ENCODE measurements at regions not wholly inside any gene's neighbourhood (a gene's known extent, or its start where the extent isn't known, plus 50 kb on each side); places are given as distances from the start of the nearest gene placed in this dataset.

DNA sequence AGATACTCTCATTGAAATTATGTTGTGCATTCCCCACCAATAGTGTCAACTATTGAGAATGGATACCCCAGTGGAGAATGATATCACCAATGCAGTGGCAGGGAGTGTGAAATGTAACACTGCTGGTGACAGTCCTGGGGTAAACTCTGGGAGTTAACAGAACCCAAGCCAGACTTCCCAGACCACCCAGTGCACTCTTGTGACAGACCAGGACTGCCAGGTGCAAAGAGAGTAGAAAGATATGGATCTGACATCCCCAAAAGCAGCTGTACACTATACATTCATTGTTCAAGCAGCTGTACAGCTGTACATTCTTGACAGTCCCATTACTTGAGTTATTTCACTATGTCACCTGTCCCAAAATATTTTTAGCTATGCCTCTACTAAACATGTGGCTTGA lies 886.6 kb downstream of the DIAPH3 start:
- Histone ChIP-seq H3K9me3 (ENCODE audit: control insufficient read depth in 4 of 4, low read length in 3 of 4) (no peaks in the 10 kb centered on the region), H3K27me3 (ENCODE audit: control insufficient read depth in 4 of 4, insufficient read depth in 4 of 4, low read length in 3 of 4) (peaks cover 0 to 2% (median 0%) of the 10 kb centered on the region in 4 donors), H3K27ac (ENCODE audit: low read depth in 1 of 2, low read length in 2 of 2) (no peak overlapping the region), H3K36me3 (ENCODE audit: control insufficient read depth in 4 of 4, insufficient read depth in 3 of 4, low read depth in 1 of 4, low read length in 3 of 4) (no peaks in the 10 kb centered on the region), H3K9ac (ENCODE audit: low read depth in 1 of 2, low read length in 2 of 2) (no peak overlapping the region), H3K4me1 (ENCODE audit: control insufficient read depth in 4 of 4, insufficient read depth in 4 of 4, low read length in 3 of 4) (no peaks in the 10 kb centered on the region), H3K4me3 (ENCODE audit: low read depth in 1 of 3, low read length in 3 of 3) (no peak overlapping the region)
- TF ChIP-seq HNF4G (IDR thresholded peaks at IDR 0.05) (no peak), FOXA1 (IDR thresholded peaks at IDR 0.05) (no peak), FOXA2 (IDR thresholded peaks at IDR 0.05) (no peak), EGR1 (IDR thresholded peaks at IDR 0.05; ENCODE audit: low read depth in 2 of 2) (no peak), HNF4A (conservative IDR thresholded peaks at IDR 0.05) (no peak), TAF1 (conservative IDR thresholded peaks at IDR 0.05) (no peak), NR2F2 (IDR thresholded peaks at IDR 0.05) (no peak), YY1 (IDR thresholded peaks at IDR 0.05) (no peak)
- TF ChIP-seq, protein P1, sequence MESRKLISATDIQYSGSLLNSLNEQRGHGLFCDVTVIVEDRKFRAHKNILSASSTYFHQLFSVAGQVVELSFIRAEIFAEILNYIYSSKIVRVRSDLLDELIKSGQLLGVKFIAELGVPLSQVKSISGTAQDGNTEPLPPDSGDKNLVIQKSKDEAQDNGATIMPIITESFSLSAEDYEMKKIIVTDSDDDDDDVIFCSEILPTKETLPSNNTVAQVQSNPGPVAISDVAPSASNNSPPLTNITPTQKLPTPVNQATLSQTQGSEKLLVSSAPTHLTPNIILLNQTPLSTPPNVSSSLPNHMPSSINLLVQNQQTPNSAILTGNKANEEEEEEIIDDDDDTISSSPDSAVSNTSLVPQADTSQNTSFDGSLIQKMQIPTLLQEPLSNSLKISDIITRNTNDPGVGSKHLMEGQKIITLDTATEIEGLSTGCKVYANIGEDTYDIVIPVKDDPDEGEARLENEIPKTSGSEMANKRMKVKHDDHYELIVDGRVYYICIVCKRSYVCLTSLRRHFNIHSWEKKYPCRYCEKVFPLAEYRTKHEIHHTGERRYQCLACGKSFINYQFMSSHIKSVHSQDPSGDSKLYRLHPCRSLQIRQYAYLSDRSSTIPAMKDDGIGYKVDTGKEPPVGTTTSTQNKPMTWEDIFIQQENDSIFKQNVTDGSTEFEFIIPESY (IDR thresholded peaks at IDR 0.05), result no peak
- TF ChIP-seq, protein P2, sequence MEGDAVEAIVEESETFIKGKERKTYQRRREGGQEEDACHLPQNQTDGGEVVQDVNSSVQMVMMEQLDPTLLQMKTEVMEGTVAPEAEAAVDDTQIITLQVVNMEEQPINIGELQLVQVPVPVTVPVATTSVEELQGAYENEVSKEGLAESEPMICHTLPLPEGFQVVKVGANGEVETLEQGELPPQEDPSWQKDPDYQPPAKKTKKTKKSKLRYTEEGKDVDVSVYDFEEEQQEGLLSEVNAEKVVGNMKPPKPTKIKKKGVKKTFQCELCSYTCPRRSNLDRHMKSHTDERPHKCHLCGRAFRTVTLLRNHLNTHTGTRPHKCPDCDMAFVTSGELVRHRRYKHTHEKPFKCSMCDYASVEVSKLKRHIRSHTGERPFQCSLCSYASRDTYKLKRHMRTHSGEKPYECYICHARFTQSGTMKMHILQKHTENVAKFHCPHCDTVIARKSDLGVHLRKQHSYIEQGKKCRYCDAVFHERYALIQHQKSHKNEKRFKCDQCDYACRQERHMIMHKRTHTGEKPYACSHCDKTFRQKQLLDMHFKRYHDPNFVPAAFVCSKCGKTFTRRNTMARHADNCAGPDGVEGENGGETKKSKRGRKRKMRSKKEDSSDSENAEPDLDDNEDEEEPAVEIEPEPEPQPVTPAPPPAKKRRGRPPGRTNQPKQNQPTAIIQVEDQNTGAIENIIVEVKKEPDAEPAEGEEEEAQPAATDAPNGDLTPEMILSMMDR (IDR thresholded peaks at IDR 0.05; ENCODE audit: low read depth, low read length, missing input control), result no peak
- TF ChIP-seq, protein P3, sequence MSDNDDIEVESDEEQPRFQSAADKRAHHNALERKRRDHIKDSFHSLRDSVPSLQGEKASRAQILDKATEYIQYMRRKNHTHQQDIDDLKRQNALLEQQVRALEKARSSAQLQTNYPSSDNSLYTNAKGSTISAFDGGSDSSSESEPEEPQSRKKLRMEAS (IDR thresholded peaks at IDR 0.05), result no peak
- no peak for DNase-seq (ENCODE audit: low spot score)

DNA sequence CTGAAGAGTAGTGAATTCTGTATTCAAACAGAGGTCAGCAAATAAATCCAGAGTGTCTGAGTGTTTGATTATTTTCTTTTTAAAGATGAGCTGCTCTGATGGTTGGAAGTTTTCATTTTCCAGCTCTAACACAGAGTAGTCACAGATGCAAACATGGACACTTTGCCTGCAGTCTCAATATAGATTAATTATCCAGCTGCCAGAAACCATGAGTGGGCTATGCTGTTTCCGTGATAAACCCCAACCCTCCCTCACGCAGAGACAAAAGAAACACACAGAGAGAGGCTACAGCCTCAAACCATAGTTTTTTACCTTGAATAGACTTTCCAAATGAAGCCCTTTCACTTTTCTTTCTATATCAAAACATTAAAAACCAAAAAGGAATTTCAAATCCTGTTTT lies 884.7 kb downstream of the DIAPH3 start:
- no peak for DNase-seq (ENCODE audit: low spot score)
- H3K27ac ChIP-seq (ENCODE audit: low read depth in 1 of 2, low read length in 2 of 2), result no peak overlapping the region
- H3K9ac ChIP-seq (ENCODE audit: low read depth in 1 of 2, low read length in 2 of 2), result no peak overlapping the region
- WGBS, result 53% methylated on average over 2 of the region's 2 CpGs
- no peak for TF ChIP-seq GABPA (IDR thresholded peaks at IDR 0.05 in 1 of 2, conservative IDR thresholded peaks at IDR 0.05 in 1 of 2)
- TF ChIP-seq RXRA (IDR thresholded peaks at IDR 0.05), result no peak
- TF ChIP-seq TAF1 (conservative IDR thresholded peaks at IDR 0.05), result no peak
- TF ChIP-seq RAD21 (IDR thresholded peaks at IDR 0.05), result no peak
- no peak for TF ChIP-seq NR2F2 (IDR thresholded peaks at IDR 0.05)
- TF ChIP-seq, protein P4, sequence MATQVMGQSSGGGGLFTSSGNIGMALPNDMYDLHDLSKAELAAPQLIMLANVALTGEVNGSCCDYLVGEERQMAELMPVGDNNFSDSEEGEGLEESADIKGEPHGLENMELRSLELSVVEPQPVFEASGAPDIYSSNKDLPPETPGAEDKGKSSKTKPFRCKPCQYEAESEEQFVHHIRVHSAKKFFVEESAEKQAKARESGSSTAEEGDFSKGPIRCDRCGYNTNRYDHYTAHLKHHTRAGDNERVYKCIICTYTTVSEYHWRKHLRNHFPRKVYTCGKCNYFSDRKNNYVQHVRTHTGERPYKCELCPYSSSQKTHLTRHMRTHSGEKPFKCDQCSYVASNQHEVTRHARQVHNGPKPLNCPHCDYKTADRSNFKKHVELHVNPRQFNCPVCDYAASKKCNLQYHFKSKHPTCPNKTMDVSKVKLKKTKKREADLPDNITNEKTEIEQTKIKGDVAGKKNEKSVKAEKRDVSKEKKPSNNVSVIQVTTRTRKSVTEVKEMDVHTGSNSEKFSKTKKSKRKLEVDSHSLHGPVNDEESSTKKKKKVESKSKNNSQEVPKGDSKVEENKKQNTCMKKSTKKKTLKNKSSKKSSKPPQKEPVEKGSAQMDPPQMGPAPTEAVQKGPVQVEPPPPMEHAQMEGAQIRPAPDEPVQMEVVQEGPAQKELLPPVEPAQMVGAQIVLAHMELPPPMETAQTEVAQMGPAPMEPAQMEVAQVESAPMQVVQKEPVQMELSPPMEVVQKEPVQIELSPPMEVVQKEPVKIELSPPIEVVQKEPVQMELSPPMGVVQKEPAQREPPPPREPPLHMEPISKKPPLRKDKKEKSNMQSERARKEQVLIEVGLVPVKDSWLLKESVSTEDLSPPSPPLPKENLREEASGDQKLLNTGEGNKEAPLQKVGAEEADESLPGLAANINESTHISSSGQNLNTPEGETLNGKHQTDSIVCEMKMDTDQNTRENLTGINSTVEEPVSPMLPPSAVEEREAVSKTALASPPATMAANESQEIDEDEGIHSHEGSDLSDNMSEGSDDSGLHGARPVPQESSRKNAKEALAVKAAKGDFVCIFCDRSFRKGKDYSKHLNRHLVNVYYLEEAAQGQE (IDR thresholded peaks at IDR 0.05), result no peak
- no peak for TF ChIP-seq EGR1 (IDR thresholded peaks at IDR 0.05; ENCODE audit: low read depth in 2 of 2)
- TF ChIP-seq SP1 (IDR thresholded peaks at IDR 0.05), result no peak
- no peak for TF ChIP-seq YY1 (IDR thresholded peaks at IDR 0.05)
- TF ChIP-seq FOXA1 (IDR thresholded peaks at IDR 0.05), result no peak
- TF ChIP-seq, protein P5, sequence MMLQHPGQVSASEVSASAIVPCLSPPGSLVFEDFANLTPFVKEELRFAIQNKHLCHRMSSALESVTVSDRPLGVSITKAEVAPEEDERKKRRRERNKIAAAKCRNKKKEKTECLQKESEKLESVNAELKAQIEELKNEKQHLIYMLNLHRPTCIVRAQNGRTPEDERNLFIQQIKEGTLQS (IDR thresholded peaks at IDR 0.05), result no peak
- no peak for TF ChIP-seq HNF4A (conservative IDR thresholded peaks at IDR 0.05)
- TF ChIP-seq JUND (IDR thresholded peaks at IDR 0.05), result no peak
- TF ChIP-seq, protein P3 (IDR thresholded peaks at IDR 0.05), result no peak
- no peak for TF ChIP-seq HNF4G (IDR thresholded peaks at IDR 0.05)
- TF ChIP-seq, protein P1 (IDR thresholded peaks at IDR 0.05), result no peak
- no peak for TF ChIP-seq FOXA2 (IDR thresholded peaks at IDR 0.05)
- TF ChIP-seq, protein P2 (IDR thresholded peaks at IDR 0.05; ENCODE audit: low read depth, low read length, missing input control), result no peak
- no peaks in the 10 kb centered on the region for H3K36me3 ChIP-seq (ENCODE audit: control insufficient read depth in 4 of 4, insufficient read depth in 3 of 4, low read depth in 1 of 4, low read length in 3 of 4)
- no peaks in the 10 kb centered on the region for H3K4me1 ChIP-seq (ENCODE audit: control insufficient read depth in 4 of 4, insufficient read depth in 4 of 4, low read length in 3 of 4)
- H3K9me3 ChIP-seq (ENCODE audit: control insufficient read depth in 4 of 4, low read length in 3 of 4), result no peaks in the 10 kb centered on the region
- H3K4me3 ChIP-seq (ENCODE audit: low read depth in 1 of 3, low read length in 3 of 3), result no peak overlapping the region
- no peaks in the 10 kb centered on the region for H3K27me3 ChIP-seq (ENCODE audit: control insufficient read depth in 4 of 4, insufficient read depth in 4 of 4, low read length in 3 of 4)
